PC-3 (cell line): ENCODE measurements at regions not wholly inside any gene's neighbourhood (a gene's known extent, or its start where the extent isn't known, plus 50 kb on each side); places are given as distances from the start of the nearest gene placed in this dataset.

Experiments used
- CTCF ChIP-seq: fragments of 300-600 bp; sonication (generic); conservative IDR thresholded peaks from 2 replicates; pipeline ENCODE4 v1.5.1; 2017; ENCODE audit warnings: antibody characterized with exemption, low read depth, mild to moderate bottlenecking, low read length
- EZH2 ChIP-seq: fragments of 300-600 bp; sonication (generic); IDR thresholded peaks from one replicate; pipeline ENCODE4 v1.6.1; 2017; ENCODE audit warnings: antibody characterized with exemption, mild to moderate bottlenecking, low read length; ENCODE audit not compliant: unreplicated experiment
- EZH2phosphoT487 ChIP-seq: fragments of 300-600 bp; sonication (generic); IDR thresholded peaks from 2 replicates; pipeline ENCODE4 v1.6.1; 2018; ENCODE audit warnings: mild to moderate bottlenecking, antibody characterized with exemption, low read length, borderline replicate concordance

DNA sequence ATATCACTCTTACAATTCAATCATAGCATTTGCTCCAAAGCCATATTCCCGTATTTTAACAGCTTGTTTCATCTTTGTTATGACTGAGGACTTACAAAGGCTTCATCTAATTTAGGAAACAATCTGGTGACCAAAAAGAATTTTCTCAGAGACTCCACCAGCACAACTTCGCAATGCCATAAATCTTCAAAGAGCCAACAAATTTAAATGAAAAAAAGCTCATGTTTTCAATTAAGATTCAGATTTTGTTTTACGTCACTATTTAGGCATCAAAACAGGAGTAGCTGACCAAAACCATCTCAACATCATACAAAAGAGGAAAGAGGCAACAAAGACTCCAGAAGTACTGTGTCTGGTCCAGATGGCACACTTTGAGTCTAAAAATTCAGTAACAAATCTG is 373.3 kb downstream of the TTLL7 start:
- TF ChIP-seq CTCF (no peak), EZH2 (no peak), EZH2phosphoT487 (no peak)
